Mucosa of rectum (tissue), 2 donors: ENCODE measurements at regions not wholly inside any gene's neighbourhood (a gene's known extent, or its start where the extent isn't known, plus 50 kb on each side); places are given as distances from the start of the nearest gene placed in this dataset.
"Not testable (repeated sequence)": the region's sequence is repeated elsewhere in the genome, so short reads cannot be mapped to it uniquely, and the experiment has no call there.

ENCODE experiments used
- H3K27ac ChIP-seq, 2 donors: one replicate each; pipeline ENCODE4 v1.7.0; 2013; ENCODE audit warnings: inconsistent platforms in 2 of 2, low read depth in 2 of 2, low read length in 2 of 2
- H3K27me3 ChIP-seq, 2 donors: one replicate each; pipeline ENCODE4 v1.7.0; 2013; ENCODE audit warnings: low read length in 2 of 2; ENCODE audit not compliant: control insufficient read depth in 2 of 2, insufficient read depth in 2 of 2
- H3K36me3 ChIP-seq, 2 donors: one replicate each; pipeline ENCODE4 v1.7.0; 2013; ENCODE audit warnings: low read length in 2 of 2; ENCODE audit not compliant: control insufficient read depth in 2 of 2, insufficient read depth in 2 of 2
- H3K4me1 ChIP-seq, 2 donors: one replicate each; pipeline ENCODE4 v1.7.0; 2013; ENCODE audit warnings: low read length in 2 of 2, mild to moderate bottlenecking in 1 of 2; ENCODE audit not compliant: control insufficient read depth in 2 of 2, insufficient read depth in 2 of 2
- H3K4me3 ChIP-seq, 2 donors: one replicate each; pipeline ENCODE4 v1.7.0; 2013; ENCODE audit warnings: low read length in 2 of 2
- H3K9ac ChIP-seq, 2 donors: one replicate each; pipeline ENCODE4 v1.7.0; 2013; ENCODE audit warnings: low read length in 2 of 2, low read depth in 1 of 2, mild to moderate bottlenecking in 1 of 2
- H3K9me3 ChIP-seq, 2 donors: one replicate each; pipeline ENCODE4 v1.7.0; 2013; ENCODE audit warnings: low read length in 2 of 2; ENCODE audit not compliant: control insufficient read depth in 2 of 2
- donor health status: healthy.
- donor health status: Normal muscosa, but diverticular disease.

DNA sequence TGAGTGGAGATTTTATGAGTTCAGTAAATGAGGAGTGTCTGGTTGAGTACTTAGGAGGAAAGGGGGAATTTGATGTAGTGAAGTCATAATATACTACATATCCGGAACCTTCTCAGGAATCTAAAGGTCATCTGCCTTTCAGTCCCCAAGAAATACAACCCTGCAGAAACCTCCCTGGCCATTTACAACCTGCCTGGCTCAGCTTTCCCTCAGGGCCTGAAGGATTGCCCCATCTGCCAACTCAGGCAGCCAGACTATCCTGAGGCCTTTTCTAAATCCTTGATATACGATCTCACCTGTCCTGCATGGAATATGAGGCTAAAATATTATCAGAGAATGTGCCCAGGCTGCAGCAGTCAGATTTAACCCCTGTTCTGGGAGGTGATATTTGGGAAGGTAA, 165.4 kb upstream of the SPOPL start:
- Histone ChIP-seq H3K27me3 (no peaks in the 10 kb centered on the region), H3K4me1 (no peaks in the 10 kb centered on the region), H3K9me3 (no peaks in the 10 kb centered on the region), H3K27ac (no peak overlapping the region), H3K9ac (no peak overlapping the region), H3K36me3 (no peaks in the 10 kb centered on the region), H3K4me3 (no peak overlapping the region)

DNA sequence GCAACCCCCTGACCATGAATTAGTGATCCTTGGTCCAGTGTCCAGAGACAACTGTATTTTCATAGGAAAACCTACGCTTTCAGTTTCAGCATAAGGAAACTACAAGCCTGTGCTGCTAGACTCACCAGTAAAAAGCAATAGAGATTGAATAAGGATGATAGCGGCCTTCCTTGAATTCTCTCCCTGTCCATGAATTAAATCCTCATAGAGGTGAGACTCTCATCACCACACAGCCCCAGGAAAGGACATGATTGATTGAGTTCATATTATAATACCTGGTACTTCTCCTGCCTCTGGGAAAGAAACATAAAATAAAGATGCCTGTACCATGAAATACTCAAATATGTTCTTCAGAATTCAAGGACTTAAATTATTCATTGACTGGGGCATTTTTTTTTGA, 146.3 kb upstream of the SPOPL start:
- no peaks in the 10 kb centered on the region for H3K4me1 ChIP-seq
- no peaks in the 10 kb centered on the region for H3K9me3 ChIP-seq
- no peaks in the 10 kb centered on the region for H3K27me3 ChIP-seq
- no peak overlapping the region for H3K9ac ChIP-seq
- H3K27ac ChIP-seq = no peak overlapping the region
- no peaks in the 10 kb centered on the region for H3K36me3 ChIP-seq
- no peak overlapping the region for H3K4me3 ChIP-seq

DNA sequence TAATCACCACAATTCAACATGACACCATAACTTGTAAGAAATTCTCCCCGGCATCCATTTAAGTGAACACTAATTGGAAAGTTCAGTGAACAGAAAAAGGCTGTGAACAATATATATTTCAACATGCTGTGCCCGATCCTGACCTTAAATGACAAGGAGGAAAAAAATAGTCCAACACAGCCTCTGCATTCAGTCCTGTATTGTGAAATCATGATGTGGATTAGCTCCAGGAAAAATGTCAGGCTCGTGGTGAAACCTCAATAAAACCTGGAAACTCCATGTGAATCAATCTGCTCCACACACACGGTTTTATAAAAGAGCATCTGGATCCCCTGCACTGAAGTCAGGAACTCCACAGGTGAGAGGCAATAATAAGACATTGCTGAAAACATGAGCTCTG, 145.4 kb upstream of the SPOPL start:
- Histone ChIP-seq H3K9me3 (no peaks in the 10 kb centered on the region), H3K27ac (no peak overlapping the region), H3K4me3 (no peak overlapping the region)

DNA sequence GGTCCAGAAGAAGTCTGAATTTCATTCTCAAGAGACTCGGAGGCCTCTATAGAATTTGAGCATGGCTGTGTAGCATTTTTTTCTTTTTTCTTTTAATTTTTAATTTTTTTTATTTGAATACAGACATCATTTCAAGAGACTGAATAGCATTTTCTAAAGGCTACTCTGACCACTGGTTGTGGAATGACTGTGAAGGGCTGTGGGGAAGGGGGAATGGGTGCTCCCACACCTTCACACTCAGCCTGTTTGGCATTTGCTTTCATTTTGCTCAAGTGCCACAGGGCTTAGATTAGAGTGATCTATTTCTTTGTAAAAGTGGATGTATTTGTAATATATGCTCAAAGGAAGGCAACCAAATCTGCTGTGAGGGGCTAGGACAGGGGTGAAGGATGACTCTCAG, 142.0 kb upstream of the SPOPL start:
- Histone ChIP-seq H3K4me1 (no peaks in the 10 kb centered on the region), H3K9me3 (no peaks in the 10 kb centered on the region), H3K9ac (no peak overlapping the region), H3K27me3 (no peaks in the 10 kb centered on the region), H3K4me3 (no peak overlapping the region), H3K36me3 (no peaks in the 10 kb centered on the region), H3K27ac (no peak overlapping the region)

More for the DNA sequence above, 145.4 kb upstream of the SPOPL start:
- H3K9ac ChIP-seq = no peak overlapping the region
- no peaks in the 10 kb centered on the region for H3K27me3 ChIP-seq
- H3K36me3 ChIP-seq = no peaks in the 10 kb centered on the region
- H3K4me1 ChIP-seq = no peaks in the 10 kb centered on the region

DNA sequence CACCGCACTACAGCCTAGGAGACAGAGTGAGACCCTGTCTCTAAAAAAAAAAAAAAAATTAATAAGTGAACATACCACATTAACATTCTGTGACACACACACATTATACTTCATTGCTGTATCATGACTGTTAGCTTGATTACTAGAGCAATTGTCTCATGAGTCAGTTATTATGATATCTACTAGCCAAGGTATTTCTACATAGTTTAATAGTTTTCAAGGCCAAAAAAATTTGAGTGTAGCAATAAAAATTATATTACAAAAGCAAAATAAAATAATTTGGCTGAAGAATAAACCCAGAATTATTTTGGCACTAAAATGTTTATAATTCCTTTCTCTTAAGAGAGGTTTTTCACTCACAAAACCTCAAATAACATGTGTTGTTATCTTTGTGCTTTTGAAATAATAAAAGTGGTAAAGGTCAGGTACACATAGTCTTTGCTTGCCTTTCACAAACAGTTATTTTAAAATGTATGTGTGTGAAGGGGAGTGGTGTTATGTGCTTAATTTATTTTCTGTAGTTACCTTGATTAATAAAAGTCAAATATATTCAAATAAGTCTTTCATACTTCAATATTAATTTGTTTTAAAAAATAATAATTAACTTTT, 136.9 kb upstream of the SPOPL start:
- Histone ChIP-seq H3K27me3 (no peaks in the 10 kb centered on the region), H3K9ac (no peak overlapping the region), H3K4me3 (no peak overlapping the region), H3K27ac (no peak overlapping the region), H3K4me1 (no peaks in the 10 kb centered on the region), H3K9me3 (no peaks in the 10 kb centered on the region), H3K36me3 (no peaks in the 10 kb centered on the region)

DNA sequence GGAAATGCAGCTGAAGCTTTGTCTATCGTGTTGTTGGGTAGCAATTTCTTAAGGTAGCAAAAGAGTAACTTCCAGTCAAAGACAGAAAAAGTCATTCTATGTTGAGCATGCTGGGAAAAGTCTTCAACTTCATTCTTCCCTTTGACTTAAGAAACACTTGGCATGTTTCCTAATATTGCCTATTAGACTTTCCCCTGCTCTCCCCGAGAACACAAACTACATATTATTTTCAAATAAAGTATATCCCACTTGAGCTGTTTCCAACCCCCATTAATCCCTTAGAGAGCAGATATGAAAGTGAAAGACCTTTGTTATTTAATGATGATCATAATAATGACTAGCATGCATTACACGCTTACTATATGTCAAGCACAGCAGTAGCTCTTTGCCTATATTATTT, 136.0 kb upstream of the SPOPL start:
- H3K36me3 ChIP-seq = no peaks in the 10 kb centered on the region
- no peak overlapping the region for H3K27ac ChIP-seq
- no peaks in the 10 kb centered on the region for H3K27me3 ChIP-seq
- H3K9me3 ChIP-seq = no peaks in the 10 kb centered on the region
- H3K4me3 ChIP-seq = no peak overlapping the region
- H3K4me1 ChIP-seq = no peaks in the 10 kb centered on the region
- no peak overlapping the region for H3K9ac ChIP-seq

DNA sequence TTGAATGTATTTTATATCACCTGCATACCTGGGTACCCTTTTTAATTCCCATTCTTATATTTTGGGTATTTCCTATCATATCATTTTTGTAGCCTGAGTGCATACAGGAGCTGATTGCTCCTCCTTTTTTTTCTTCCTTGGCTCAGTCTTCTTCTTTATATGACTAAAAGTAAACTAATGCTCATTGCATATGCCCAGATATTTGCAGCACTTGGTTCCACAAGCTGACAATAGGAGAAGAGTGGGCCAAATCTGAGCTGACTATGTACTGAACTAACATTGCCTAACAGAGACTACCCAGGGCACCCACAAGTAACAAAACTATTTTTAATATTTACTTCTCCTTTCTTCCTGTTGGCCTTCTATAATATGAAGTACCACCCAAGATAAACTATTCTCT, 131.7 kb upstream of the SPOPL start:
- no peak overlapping the region for H3K27ac ChIP-seq
- no peak overlapping the region for H3K4me3 ChIP-seq
- no peaks in the 10 kb centered on the region for H3K27me3 ChIP-seq
- no peak overlapping the region for H3K9ac ChIP-seq
- no peaks in the 10 kb centered on the region for H3K9me3 ChIP-seq
- H3K4me1 ChIP-seq = no peaks in the 10 kb centered on the region
- H3K36me3 ChIP-seq = no peaks in the 10 kb centered on the region

DNA sequence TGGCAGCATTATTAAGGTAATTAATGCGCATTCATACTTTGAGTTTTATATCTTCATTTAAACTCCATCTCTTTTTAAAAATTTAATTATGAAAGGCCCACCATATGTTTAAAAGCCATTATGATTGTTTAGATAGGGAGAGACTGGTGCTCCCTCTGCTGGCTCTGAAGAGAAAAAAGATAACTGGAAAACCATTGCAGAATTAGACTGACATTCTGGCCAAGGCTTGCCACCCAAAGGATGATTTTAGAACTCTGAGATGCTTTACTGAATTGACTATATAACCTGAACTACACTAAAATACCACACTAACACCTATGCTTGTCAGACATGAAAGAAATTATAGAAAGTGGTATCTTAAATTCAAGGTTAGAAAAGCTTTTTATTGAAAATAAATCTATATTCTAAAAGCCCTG, 127.6 kb upstream of the SPOPL start:
- H3K27me3 ChIP-seq = no peaks in the 10 kb centered on the region
- H3K9ac ChIP-seq = no peak overlapping the region
- H3K27ac ChIP-seq = no peak overlapping the region
- H3K4me1 ChIP-seq = no peaks in the 10 kb centered on the region
- no peaks in the 10 kb centered on the region for H3K9me3 ChIP-seq
- H3K4me3 ChIP-seq = no peak overlapping the region
- H3K36me3 ChIP-seq = no peaks in the 10 kb centered on the region

DNA sequence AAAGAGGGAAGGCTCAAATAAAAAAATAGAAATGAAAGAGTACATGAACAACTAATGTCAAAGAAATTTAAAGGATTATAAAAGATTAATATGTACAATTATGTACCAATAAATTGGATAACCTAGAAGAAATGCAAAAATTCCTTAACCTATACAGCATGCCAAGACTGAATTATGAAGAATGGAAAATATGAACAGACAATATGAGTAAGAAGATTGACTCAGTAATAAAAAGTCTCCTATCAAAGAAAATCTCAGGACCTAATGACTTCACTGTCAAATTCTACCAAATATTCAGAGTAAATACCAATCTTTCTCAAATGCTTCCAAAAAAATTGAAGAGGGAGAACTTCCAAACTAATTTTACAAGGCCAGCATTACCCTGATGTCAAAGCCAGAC, 120.2 kb upstream of the SPOPL start:
- no peaks in the 10 kb centered on the region for H3K9me3 ChIP-seq
- H3K4me3 ChIP-seq = no peak overlapping the region
- no peaks in the 10 kb centered on the region for H3K36me3 ChIP-seq
- no peaks in the 10 kb centered on the region for H3K4me1 ChIP-seq
- H3K9ac ChIP-seq = no peak overlapping the region
- H3K27me3 ChIP-seq = no peaks in the 10 kb centered on the region
- no peak overlapping the region for H3K27ac ChIP-seq

DNA sequence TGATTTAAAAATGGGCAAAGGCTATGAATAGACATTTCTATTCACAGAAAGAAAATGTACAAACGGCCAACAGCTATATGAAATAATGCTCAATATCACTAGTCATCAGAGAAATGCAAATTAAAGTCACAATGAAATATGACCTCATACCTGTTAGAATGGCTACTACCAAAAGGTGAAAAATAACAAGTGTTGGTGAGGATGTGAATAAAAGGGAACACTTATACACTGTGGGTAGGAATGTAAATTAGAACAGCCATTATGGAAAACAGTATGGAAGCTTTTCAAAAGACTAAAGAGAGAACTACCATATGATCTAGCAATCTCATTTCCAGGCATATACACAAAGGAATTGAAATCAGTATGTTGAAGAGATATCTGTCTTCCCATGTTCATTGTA, 118.9 kb upstream of the SPOPL start:
- no peaks in the 10 kb centered on the region for H3K4me1 ChIP-seq
- no peak overlapping the region for H3K4me3 ChIP-seq
- no peaks in the 10 kb centered on the region for H3K27me3 ChIP-seq
- H3K9ac ChIP-seq = no peak overlapping the region
- H3K27ac ChIP-seq = no peak overlapping the region
- no peaks in the 10 kb centered on the region for H3K36me3 ChIP-seq
- H3K9me3 ChIP-seq = no peaks in the 10 kb centered on the region

DNA sequence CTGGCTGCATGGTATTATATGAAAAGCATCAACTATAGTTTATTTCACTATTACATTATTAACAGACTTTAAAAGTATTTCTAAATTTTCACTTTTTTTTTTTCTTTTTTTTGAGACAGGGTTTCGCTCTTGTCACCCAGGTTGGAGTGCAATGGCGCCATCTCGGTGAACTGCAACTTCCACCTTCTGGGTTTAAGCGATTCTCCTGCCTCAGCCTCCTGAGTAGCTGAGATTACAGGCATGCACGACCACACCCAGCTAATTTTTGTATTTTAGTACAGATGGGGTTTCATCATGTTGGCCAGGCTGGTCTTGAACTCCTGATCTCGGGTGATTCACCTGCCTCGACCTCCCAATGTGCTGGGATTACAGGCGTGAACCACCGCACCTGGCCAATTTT, 115.4 kb upstream of the SPOPL start:
- not testable (repeated sequence) for H3K9me3 ChIP-seq, H3K27me3 ChIP-seq, H3K4me1 ChIP-seq, H3K27ac ChIP-seq, H3K36me3 ChIP-seq, H3K9ac ChIP-seq, H3K4me3 ChIP-seq
